Peyer's patch (tissue), 4 donors: ENCODE measurements at regions not wholly inside any gene's neighbourhood (a gene's known extent, or its start where the extent isn't known, plus 50 kb on each side); places are given as distances from the start of the nearest gene placed in this dataset.
"Not testable (repeated sequence)": the region's sequence is repeated elsewhere in the genome, so short reads cannot be mapped to it uniquely, and the experiment has no call there.

ENCODE experiments used
- DNase-seq, 3 donors: peaks; one replicate each; pipeline ENCODE4 v3.0.0-alpha.2; 2017 to 2019
- H3K27ac ChIP-seq, 4 donors: fragments of 200-600 bp; sonication (generic); one replicate each; pipeline ENCODE4 v1.5.1; 2016 to 2019
- H3K27me3 ChIP-seq, 2 donors: fragments of 200-600 bp; sonication (generic); one replicate each; pipeline ENCODE4 v1.5.1; 2019
- H3K36me3 ChIP-seq, 3 donors: fragments of 200-600 bp; sonication (generic); one replicate each; pipeline ENCODE4 v1.5.1; 2016 to 2019
- H3K4me1 ChIP-seq, 4 donors: fragments of 200-600 bp; sonication (generic); one replicate each; pipeline ENCODE4 v1.5.1; 2016 to 2019
- H3K4me3 ChIP-seq, 4 donors: fragments of 200-600 bp; sonication (generic); 1 replicate in 3 of 4; 2 replicates in 1 of 4; pipeline ENCODE4 v1.5.1; 2016 to 2019; ENCODE audit warnings: mild to moderate bottlenecking in 1 of 4
- H3K9me3 ChIP-seq, 4 donors: fragments of 200-600 bp; sonication (generic); one replicate each; pipeline ENCODE4 v1.5.1; 2016 to 2019; ENCODE audit warnings: mild to moderate bottlenecking in 1 of 4
- CTCF ChIP-seq, 6 experiments: fragments of 450-650 bp in 4 of 6; fragments of 200-600 bp in 2 of 6; sonication (generic) in 1 of 6; IDR thresholded peaks; one replicate each; pipeline ENCODE4 v1.5.1; 2017 to 2019; ENCODE audit warnings: antibody characterized with exemption in 6 of 6, mild to moderate bottlenecking in 3 of 6, moderate library complexity in 1 of 6
- POLR2A ChIP-seq, 2 donors: fragments of 450-650 bp; IDR thresholded peaks; one replicate each; pipeline ENCODE4 v1.5.1; 2017; ENCODE audit warnings: antibody characterized with exemption in 2 of 2, mild to moderate bottlenecking in 2 of 2, moderate library complexity in 2 of 2

- Histone ChIP-seq H3K4me1 (no peaks in the 10 kb centered on the region), H3K27me3 (no peaks in the 10 kb centered on the region), H3K36me3 (no peaks in the 10 kb centered on the region), H3K9me3 (no peaks in the 10 kb centered on the region), H3K4me3 (no peak overlapping the region), H3K27ac (no peak overlapping the region)
- TF ChIP-seq CTCF (IDR thresholded peaks at IDR 0.05) = no peak
- no peak for DNase-seq
Observed at GRCh38 chr16:58866935-58867334, 132.8 kb upstream of the GOT2 start.

GRCh38 chr16:58863761-58864160 lies 129.6 kb upstream of the GOT2 start:
- no peak overlapping the region for H3K27ac ChIP-seq
- no peaks in the 10 kb centered on the region for H3K4me1 ChIP-seq
- H3K4me3 ChIP-seq = no peak overlapping the region
- DNase-seq = no peak
- no peaks in the 10 kb centered on the region for H3K36me3 ChIP-seq
- TF ChIP-seq POLR2A (IDR thresholded peaks at IDR 0.05) = no peak
- no peaks in the 10 kb centered on the region for H3K27me3 ChIP-seq
- no peaks in the 10 kb centered on the region for H3K9me3 ChIP-seq

- Histone ChIP-seq H3K27me3 (no peaks in the 10 kb centered on the region), H3K36me3 (no peaks in the 10 kb centered on the region), H3K27ac (no peak overlapping the region), H3K4me3 (no peak overlapping the region), H3K4me1 (no peaks in the 10 kb centered on the region), H3K9me3 (no peaks in the 10 kb centered on the region)
- DNase-seq = no peak
- no peak for TF ChIP-seq POLR2A (IDR thresholded peaks at IDR 0.05)
- no peak for TF ChIP-seq CTCF (IDR thresholded peaks at IDR 0.05)
Observed at GRCh38 chr16:58863042-58863441, 128.9 kb upstream of the GOT2 start.

- H3K4me1 ChIP-seq = no peaks in the 10 kb centered on the region
- TF ChIP-seq POLR2A (IDR thresholded peaks at IDR 0.05) (no peak), CTCF (IDR thresholded peaks at IDR 0.05) (no peak)
- no peak overlapping the region for H3K27ac ChIP-seq
- H3K27me3 ChIP-seq = no peaks in the 10 kb centered on the region
- H3K4me3 ChIP-seq = no peak overlapping the region
- no peak for DNase-seq
- no peaks in the 10 kb centered on the region for H3K9me3 ChIP-seq
- H3K36me3 ChIP-seq = no peaks in the 10 kb centered on the region
Observed at GRCh38 chr16:58862334-58863021, 128.4 kb upstream of the GOT2 start.

- no peak for DNase-seq
- Histone ChIP-seq H3K36me3 (no peaks in the 10 kb centered on the region), H3K4me1 (no peaks in the 10 kb centered on the region), H3K4me3 (no peak overlapping the region), H3K27ac (no peak overlapping the region), H3K27me3 (no peaks in the 10 kb centered on the region), H3K9me3 (no peaks in the 10 kb centered on the region)
- TF ChIP-seq CTCF (IDR thresholded peaks at IDR 0.05) (no peak), POLR2A (IDR thresholded peaks at IDR 0.05) (no peak)
Observed at GRCh38 chr16:58859958-58860669, 126.0 kb upstream of the GOT2 start.

- not testable (repeated sequence) for H3K9me3 ChIP-seq, H3K27me3 ChIP-seq, DNase-seq, H3K4me1 ChIP-seq, H3K4me3 ChIP-seq, H3K27ac ChIP-seq, H3K36me3 ChIP-seq
Observed at GRCh38 chr16:58858577-58858976, 124.5 kb upstream of the GOT2 start.
